SH-SY5Y (cell line): ENCODE measurements at regions not wholly inside any gene's neighbourhood (a gene's known extent, or its start where the extent isn't known, plus 50 kb on each side); places are given as distances from the start of the nearest gene placed in this dataset.

ENCODE experiments used
- GATA2 ChIP-seq: IDR thresholded peaks from 2 replicates; pipeline ENCODE4 v1.6.1; 2011; ENCODE audit warnings: mild to moderate bottlenecking, low read depth, low read length
- GATA3 ChIP-seq: IDR thresholded peaks from 2 replicates; pipeline ENCODE4 v1.6.1; 2011; ENCODE audit warnings: low read depth, mild to moderate bottlenecking, low read length, moderate library complexity

DNA sequence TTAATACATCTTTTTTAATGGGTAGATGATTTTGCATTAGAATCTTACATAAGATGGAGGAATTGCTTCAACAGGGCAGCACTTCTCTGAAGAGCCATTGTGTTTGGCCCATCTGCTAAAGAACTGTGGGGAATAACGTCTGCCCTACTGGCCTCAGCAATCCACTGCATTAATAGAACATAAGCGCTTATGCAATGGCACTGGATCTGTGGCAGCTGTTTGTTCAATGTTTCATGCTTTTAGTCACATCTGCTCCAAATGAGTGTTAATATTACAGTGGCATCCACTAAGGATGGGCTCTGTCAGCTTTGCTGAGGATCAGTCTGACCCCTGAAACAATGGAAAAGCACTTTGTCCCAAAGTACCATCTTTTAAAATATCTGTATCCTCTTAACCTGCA lies 279.0 kb upstream of the GK2 start:
- TF ChIP-seq GATA3 (no peak), GATA2 (no peak)
